GM10266 (cell line): ENCODE measurements at regions not wholly inside any gene's neighbourhood (a gene's known extent, or its start where the extent isn't known, plus 50 kb on each side); places are given as distances from the start of the nearest gene placed in this dataset.
"Not testable (repeated sequence)": the region's sequence is repeated elsewhere in the genome, so short reads cannot be mapped to it uniquely, and the experiment has no call there.

Experiments
- DNase-seq: peaks from one replicate; pipeline ENCODE4 v3.0.0; 2012; ENCODE audit errors: extremely low spot score
- TF ChIP-seq, protein P1 (sequence below): IDR thresholded peaks from 2 replicates; pipeline ENCODE4 v1.5.1; 2012; ENCODE audit warnings: mild to moderate bottlenecking, low read depth; ENCODE audit not compliant: control insufficient read depth, insufficient read depth; ENCODE audit errors: missing control alignments

DNA sequence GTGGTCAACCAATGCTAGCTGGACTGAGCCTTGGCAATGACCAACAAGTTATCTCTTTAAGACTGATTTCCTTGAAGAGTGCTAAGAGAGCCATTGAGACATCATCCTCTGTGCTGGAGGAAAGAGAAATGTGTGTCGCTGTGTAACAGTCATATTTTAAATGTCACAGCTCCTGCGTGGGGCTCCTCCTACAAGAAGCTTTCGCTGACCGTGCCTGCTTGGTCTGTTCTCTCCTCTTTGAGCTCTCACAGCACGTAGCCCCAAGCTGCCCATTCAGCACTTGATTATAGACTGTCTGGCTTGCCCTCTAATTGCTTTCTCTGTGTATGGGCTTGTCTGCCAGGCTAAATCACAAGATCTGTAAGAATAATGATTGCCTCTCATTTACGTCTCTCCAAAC lies 221.3 kb downstream of the FOXD2 start:
- TF ChIP-seq, protein P1, sequence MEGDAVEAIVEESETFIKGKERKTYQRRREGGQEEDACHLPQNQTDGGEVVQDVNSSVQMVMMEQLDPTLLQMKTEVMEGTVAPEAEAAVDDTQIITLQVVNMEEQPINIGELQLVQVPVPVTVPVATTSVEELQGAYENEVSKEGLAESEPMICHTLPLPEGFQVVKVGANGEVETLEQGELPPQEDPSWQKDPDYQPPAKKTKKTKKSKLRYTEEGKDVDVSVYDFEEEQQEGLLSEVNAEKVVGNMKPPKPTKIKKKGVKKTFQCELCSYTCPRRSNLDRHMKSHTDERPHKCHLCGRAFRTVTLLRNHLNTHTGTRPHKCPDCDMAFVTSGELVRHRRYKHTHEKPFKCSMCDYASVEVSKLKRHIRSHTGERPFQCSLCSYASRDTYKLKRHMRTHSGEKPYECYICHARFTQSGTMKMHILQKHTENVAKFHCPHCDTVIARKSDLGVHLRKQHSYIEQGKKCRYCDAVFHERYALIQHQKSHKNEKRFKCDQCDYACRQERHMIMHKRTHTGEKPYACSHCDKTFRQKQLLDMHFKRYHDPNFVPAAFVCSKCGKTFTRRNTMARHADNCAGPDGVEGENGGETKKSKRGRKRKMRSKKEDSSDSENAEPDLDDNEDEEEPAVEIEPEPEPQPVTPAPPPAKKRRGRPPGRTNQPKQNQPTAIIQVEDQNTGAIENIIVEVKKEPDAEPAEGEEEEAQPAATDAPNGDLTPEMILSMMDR = no peak
- no peak for DNase-seq

DNA sequence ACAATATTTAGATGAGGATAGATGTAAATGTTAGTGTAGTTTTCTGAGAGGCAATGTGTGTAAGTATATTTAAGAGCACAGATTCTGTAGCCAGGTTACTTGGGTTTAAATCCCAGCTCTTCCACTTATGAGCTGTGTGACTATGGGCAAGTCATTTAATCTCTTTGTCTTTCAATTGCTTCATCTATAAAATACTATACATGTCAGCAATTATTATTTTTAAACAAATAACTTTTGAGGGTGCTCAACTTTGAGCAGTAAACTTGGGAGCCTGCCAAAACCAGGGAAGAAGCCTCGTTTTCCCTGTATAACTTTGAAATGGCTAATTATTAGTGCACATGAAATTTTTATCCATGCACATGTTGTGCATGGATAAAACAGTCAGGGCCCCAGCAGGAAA lies 222.8 kb downstream of the FOXD2 start:
- TF ChIP-seq, protein P1 = no peak
- no peak for DNase-seq

DNA sequence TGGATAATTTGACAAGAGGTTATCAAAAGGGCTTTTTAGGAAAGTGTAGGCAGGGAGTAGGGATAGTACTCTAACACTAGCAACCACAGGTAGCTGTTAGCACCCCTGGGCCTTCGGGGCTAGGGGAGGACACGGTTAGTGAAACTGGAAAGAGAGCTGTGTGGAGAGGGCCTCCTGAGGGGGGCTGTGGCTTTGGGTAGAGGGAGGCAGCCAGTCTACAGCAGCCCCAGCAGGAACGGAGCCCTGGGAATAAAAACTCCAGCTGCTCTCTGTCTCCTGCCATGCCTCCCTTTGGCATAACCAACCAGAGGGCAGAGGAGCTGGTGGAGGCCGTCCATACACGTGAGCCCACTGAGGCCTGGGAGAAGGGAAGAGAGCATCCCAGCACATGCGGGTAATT lies 223.2 kb downstream of the FOXD2 start:
- TF ChIP-seq, protein P1 = no peak
- DNase-seq = no peak

DNA sequence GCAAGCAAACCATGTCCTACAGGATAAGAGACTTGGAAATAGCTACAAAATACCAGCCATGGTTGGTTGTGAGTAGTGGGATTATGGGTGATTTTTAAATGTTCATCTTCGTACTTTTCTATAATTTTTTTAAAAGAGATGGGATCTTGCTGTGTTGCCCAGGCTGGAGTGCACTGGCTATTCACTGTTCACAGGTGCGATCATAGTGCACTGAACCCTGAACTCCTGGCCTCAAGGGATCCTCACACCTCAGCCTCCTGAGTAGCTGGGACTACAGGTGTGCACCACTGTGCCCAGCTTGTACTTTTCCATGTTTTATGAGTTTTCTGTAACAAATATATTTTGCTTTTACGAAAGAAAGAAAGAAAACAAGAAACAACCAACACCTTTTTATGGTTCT lies 224.2 kb downstream of the FOXD2 start:
- no peak for DNase-seq
- TF ChIP-seq, protein P1 = no peak

DNA sequence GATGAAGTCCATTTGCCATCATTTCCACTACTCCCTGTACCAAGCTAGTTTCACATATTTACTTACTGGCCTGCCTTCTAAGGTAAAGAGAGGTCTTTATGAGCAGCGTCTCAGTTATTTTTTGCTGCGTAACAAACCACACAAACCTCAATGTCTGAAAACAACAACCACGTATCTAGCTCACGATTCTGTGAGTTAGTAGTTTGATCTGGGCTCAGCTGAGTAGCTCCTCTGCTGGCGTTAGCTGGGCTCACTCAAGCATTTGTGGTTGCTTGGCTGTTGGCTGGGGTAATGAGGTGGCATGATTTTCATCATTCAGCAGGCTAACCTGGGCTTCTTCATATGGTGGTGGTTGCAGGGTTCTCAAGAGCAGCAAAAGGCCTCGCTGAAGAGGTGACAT lies 225.4 kb downstream of the FOXD2 start:
- TF ChIP-seq, protein P1 = no peak
- no peak for DNase-seq

DNA sequence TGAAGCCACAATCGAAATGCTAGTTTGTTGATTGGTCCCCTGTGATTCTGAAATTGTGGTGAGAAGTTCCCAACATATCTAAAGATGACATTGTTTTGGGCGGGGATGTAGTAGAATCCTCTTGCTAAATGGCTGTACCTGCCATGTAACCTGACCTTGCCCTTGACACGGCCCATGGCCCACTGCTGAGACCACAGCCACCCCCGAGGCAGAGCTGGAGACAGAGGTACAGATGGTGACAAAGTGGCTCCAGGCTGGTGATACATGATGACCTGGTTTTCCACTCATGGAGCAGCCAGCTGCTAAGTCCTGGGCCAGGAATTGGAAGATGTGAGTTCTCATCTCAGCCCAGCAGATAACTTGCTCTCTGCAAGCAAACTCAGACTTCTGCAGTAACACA lies 226.5 kb downstream of the FOXD2 start:
- no peak for DNase-seq
- TF ChIP-seq, protein P1 = no peak

DNA sequence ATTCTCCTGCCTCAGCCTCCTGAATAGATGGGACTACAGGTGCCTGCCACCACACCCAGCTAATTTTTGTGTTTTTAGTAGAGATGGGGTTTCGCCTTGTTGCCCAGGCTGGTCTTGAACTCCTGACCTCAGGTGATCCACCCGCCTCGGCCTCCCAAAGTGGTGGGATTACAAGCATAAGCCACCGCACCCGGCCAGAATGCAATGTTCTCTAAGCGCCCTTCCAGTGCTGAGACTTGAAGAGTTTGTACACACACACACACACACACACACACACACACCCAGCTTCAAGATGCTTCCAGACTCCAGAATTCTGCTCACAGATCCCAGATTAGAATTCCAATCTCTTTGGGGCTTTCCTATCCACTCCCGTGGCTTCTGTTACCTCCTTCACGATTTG lies 227.1 kb downstream of the FOXD2 start:
- DNase-seq = not testable (repeated sequence)

DNA sequence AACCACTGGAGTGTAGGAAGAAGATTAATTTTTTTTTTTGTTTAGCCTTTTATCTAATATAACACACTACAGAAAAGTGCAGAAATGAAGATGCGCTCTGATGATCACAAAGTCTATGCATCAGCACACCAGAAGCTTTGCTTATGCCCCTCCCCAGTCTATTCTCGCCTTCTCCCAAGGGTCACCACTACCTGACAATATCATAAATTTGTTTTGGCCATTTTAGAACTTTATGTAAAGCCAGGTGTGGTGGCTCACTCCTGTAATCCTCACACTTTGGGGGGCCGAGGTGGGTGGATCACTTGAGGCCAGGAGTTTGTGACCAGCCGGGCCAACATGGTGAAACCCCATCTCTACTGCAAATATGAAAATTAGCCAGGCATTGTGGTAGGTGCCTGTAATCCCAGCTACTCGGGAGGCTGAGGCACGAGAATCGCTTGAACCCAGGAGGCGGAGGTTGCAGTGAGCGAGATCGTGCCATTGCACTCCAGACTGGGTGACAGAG lies 231.3 kb downstream of the FOXD2 start:
- TF ChIP-seq, protein P1 = no peak
- no peak for DNase-seq
